CD14-positive monocyte (primary cell): ENCODE measurements at regions not wholly inside any gene's neighbourhood (a gene's known extent, or its start where the extent isn't known, plus 50 kb on each side); places are given as distances from the start of the nearest gene placed in this dataset.

Source experiments
- DNase-seq, 3 donors: peaks; one replicate each; pipeline ENCODE4 v3.0.0-alpha.2; 2011 to 2022
- H2AFZ ChIP-seq: 2 replicates; pipeline ENCODE4 v1.6.0; 2012; ENCODE audit warnings: mild to moderate bottlenecking, low read depth, low read length, inconsistent platforms; ENCODE audit not compliant: insufficient read depth, poor library complexity, severe bottlenecking
- H3K27ac ChIP-seq, 2 donors: 1 replicate in 1 of 2; 2 replicates in 1 of 2; pipeline ENCODE4 v1.5.1; 2012 to 2013; ENCODE audit warnings: low read length in 2 of 2, control low read depth in 1 of 2, inconsistent platforms in 1 of 2, low read depth in 1 of 2, mild to moderate bottlenecking in 1 of 2
- H3K27me3 ChIP-seq, 2 donors: one replicate each; pipeline versions ENCODE4 v1.6.0 to v1.6.1; 2011 to 2013; ENCODE audit warnings: low read length in 2 of 2; ENCODE audit not compliant: control insufficient read depth in 2 of 2, insufficient read depth in 2 of 2
- H3K36me3 ChIP-seq, 2 donors: replicated peaks in 1 of 2; 1 replicate in 1 of 2; 2 replicates in 1 of 2; pipeline versions ENCODE4 v1.5.1 to v1.6.1; 2012 to 2013; ENCODE audit warnings: low read length in 2 of 2, control low read depth in 1 of 2, inconsistent platforms in 1 of 2, mild to moderate bottlenecking in 1 of 2; ENCODE audit not compliant: insufficient read depth in 2 of 2, control insufficient read depth in 1 of 2
- H3K4me1 ChIP-seq, 2 donors: 1 replicate in 1 of 2; 2 replicates in 1 of 2; pipeline versions ENCODE4 v1.5.1 to v1.6.1; 2012 to 2013; ENCODE audit warnings: low read length in 2 of 2, control low read depth in 1 of 2, inconsistent platforms in 1 of 2, mild to moderate bottlenecking in 1 of 2, moderate library complexity in 1 of 2; ENCODE audit not compliant: insufficient read depth in 2 of 2, control insufficient read depth in 1 of 2
- H3K4me2 ChIP-seq: replicated peaks from 2 replicates; pipeline ENCODE3; 2012; ENCODE audit warnings: low read length, moderate library complexity, mild to moderate bottlenecking; ENCODE audit not compliant: poor library complexity, severe bottlenecking; ENCODE audit errors: extremely low read depth
- H3K4me3 ChIP-seq, 3 experiments: fragments of 200-600 bp in 1 of 3; sonication (generic) in 1 of 3; replicated peaks in 1 of 3; 1 replicate in 2 of 3; 2 replicates in 1 of 3; pipeline ENCODE4 v1.5.1; 2011 to 2013; ENCODE audit warnings: low read length in 3 of 3, mild to moderate bottlenecking in 3 of 3, control low read depth in 2 of 3, low read depth in 2 of 3, inconsistent platforms in 1 of 3, moderate library complexity in 1 of 3
- H3K79me2 ChIP-seq: 2 replicates; pipeline ENCODE4 v1.6.0; 2012; ENCODE audit warnings: mild to moderate bottlenecking, control low read depth, inconsistent platforms, low read length, moderate library complexity; ENCODE audit not compliant: insufficient read depth
- H3K9ac ChIP-seq: 2 replicates; pipeline ENCODE4 v1.6.0; 2017; ENCODE audit warnings: low read length, mild to moderate bottlenecking; ENCODE audit not compliant: insufficient read depth, poor library complexity, severe bottlenecking
- H3K9me3 ChIP-seq, 2 donors: replicated peaks in 1 of 2; 1 replicate in 1 of 2; 2 replicates in 1 of 2; pipeline versions ENCODE4 v1.5.1 to v1.6.1; 2012 to 2013; ENCODE audit warnings: low read length in 2 of 2, control low read depth in 1 of 2; ENCODE audit not compliant: control insufficient read depth in 1 of 2, insufficient read depth in 1 of 2
- H4K20me1 ChIP-seq: 2 replicates; pipeline ENCODE4 v1.6.0; 2012; ENCODE audit warnings: mild to moderate bottlenecking, low read length, control low read depth, moderate library complexity; ENCODE audit not compliant: insufficient read depth
- H3K27ac Mint-ChIP-seq, 7 donors: one replicate each; pipeline ENCODE4 v1.8.0; 2020; ENCODE audit warnings: mild to moderate bottlenecking in 7 of 7, mixed read lengths in 7 of 7, moderate library complexity in 6 of 7, inconsistent platforms in 2 of 7
- H3K27me3 Mint-ChIP-seq, 3 donors: one replicate each; pipeline ENCODE4 v1.8.0; 2021 to 2022; ENCODE audit warnings: low read depth in 3 of 3, mild to moderate bottlenecking in 3 of 3, mixed read lengths in 3 of 3, moderate library complexity in 3 of 3, inconsistent platforms in 1 of 3
- H3K36me3 Mint-ChIP-seq, 2 donors: one replicate each; pipeline ENCODE4 v1.8.0; 2020; ENCODE audit warnings: mixed read lengths in 2 of 2, inconsistent platforms in 1 of 2, mild to moderate bottlenecking in 1 of 2
- H3K4me1 Mint-ChIP-seq: one replicate; pipeline ENCODE4 v1.8.0; 2020; ENCODE audit warnings: mild to moderate bottlenecking, mixed read lengths
- H3K4me3 Mint-ChIP-seq, 2 donors: one replicate each; pipeline ENCODE4 v1.8.0; 2020; ENCODE audit warnings: mild to moderate bottlenecking in 2 of 2, mixed read lengths in 2 of 2, moderate library complexity in 1 of 2
- H3K9me3 Mint-ChIP-seq, 7 donors: one replicate each; pipeline ENCODE4 v1.8.0; 2020 to 2022; ENCODE audit warnings: mixed read lengths in 7 of 7, mild to moderate bottlenecking in 6 of 7, moderate library complexity in 6 of 7, inconsistent platforms in 2 of 7
- WGBS: methylation state at CpG from one replicate; pipeline ENCODE4 v1.1.5; 2013; ENCODE audit warnings: missing lambda C conversion rate; ENCODE audit not compliant: insufficient coverage; 5-methylcytosine and 5-hydroxymethylcytosine counted together
- intact Hi-C, 2 donors: fragments of 100-400 bp; cut with micrococcal nuclease; formaldehyde crosslinking; loops; one replicate each; pipeline versions ENCODE4 v1.15.0 to v1.15.1; 2023
- TF ChIP-seq, protein P1 (sequence below): fragments of 200-600 bp; IDR thresholded peaks from one replicate; pipeline ENCODE4 v1.8.0; 2022; ENCODE audit warnings: antibody characterized with exemption, mild to moderate bottlenecking

- Histone ChIP-seq H2AFZ (no peak overlapping the region), H3K36me3 (no peaks in the 10 kb centered on the region), H3K27ac (no peak overlapping the region), H4K20me1 (no peaks in the 10 kb centered on the region), H3K27me3 (peaks cover 0 to 2% of the 10 kb centered on the region in 2 donors), H3K79me2 (no peaks in the 10 kb centered on the region), H3K4me2 (no peak overlapping the region), H3K9ac (no peak overlapping the region), H3K4me1 (no peaks in the 10 kb centered on the region), H3K9me3 (no peaks in the 10 kb centered on the region), H3K4me3 (no peak overlapping the region)
- H3K27me3 Mint-ChIP-seq: peaks cover 1 to 6% (median 6%) of the 10 kb centered on the region in 3 donors
- H3K4me3 Mint-ChIP-seq: no peak overlapping the region
- no peak for DNase-seq
- H3K36me3 Mint-ChIP-seq: no peaks in the 10 kb centered on the region
- H3K9me3 Mint-ChIP-seq: no peaks in the 10 kb centered on the region
- TF ChIP-seq, protein P1, sequence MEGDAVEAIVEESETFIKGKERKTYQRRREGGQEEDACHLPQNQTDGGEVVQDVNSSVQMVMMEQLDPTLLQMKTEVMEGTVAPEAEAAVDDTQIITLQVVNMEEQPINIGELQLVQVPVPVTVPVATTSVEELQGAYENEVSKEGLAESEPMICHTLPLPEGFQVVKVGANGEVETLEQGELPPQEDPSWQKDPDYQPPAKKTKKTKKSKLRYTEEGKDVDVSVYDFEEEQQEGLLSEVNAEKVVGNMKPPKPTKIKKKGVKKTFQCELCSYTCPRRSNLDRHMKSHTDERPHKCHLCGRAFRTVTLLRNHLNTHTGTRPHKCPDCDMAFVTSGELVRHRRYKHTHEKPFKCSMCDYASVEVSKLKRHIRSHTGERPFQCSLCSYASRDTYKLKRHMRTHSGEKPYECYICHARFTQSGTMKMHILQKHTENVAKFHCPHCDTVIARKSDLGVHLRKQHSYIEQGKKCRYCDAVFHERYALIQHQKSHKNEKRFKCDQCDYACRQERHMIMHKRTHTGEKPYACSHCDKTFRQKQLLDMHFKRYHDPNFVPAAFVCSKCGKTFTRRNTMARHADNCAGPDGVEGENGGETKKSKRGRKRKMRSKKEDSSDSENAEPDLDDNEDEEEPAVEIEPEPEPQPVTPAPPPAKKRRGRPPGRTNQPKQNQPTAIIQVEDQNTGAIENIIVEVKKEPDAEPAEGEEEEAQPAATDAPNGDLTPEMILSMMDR: no peak
- WGBS: 86% methylated on average over 1 of the region's 1 CpG
- H3K4me1 Mint-ChIP-seq: no peaks in the 10 kb centered on the region
- intact Hi-C loops: no loop called here
- no peak overlapping the region for H3K27ac Mint-ChIP-seq
These were observed 130.5 kb downstream of the FOXB1 start for GRCh38 chr15:60134609-60135008.

DNA sequence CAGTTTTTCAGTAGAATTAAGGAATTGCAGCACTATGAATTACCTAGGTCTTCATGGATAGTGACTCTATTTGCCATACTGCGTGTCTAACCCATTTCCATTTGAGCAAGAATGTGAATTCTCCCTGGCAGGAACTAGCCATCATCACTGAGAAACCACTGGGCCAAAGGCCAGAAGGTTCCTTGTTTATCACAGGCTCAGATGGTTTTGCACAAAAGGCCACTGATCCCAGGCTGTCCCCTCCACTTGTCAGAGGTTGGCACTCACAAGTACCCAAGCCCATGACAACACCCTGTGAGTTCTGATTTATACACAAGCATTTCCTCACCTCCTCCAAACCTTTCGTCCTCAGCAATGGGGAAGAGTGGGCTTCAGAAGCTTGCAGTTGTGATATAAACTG is 131.8 kb downstream of the FOXB1 start:
- H3K4me1 Mint-ChIP-seq: no peaks in the 10 kb centered on the region
- intact Hi-C loops: no loop called here
- WGBS: 100% methylated on average over 1 of the region's 2 CpGs
- no peaks in the 10 kb centered on the region for H3K36me3 Mint-ChIP-seq
- H3K27me3 Mint-ChIP-seq: peaks cover 1 to 8% (median 4%) of the 10 kb centered on the region in 3 donors
- no peak overlapping the region for H3K27ac ChIP-seq
- peaks cover 0 to 2% of the 10 kb centered on the region in 2 donors for H3K27me3 ChIP-seq
- H3K27ac Mint-ChIP-seq: no peak overlapping the region
- H3K36me3 ChIP-seq: no peaks in the 10 kb centered on the region
- no peak for DNase-seq
- H3K4me1 ChIP-seq: no peaks in the 10 kb centered on the region
- H3K4me3 Mint-ChIP-seq: no peak overlapping the region
- no peak overlapping the region for H3K4me2 ChIP-seq
- TF ChIP-seq, protein P1: no peak
- H3K9me3 Mint-ChIP-seq: no peaks in the 10 kb centered on the region
- H3K4me3 ChIP-seq: no peak overlapping the region
- no peak overlapping the region for H3K9ac ChIP-seq
- no peaks in the 10 kb centered on the region for H3K79me2 ChIP-seq
- no peak overlapping the region for H2AFZ ChIP-seq
- no peaks in the 10 kb centered on the region for H4K20me1 ChIP-seq
- H3K9me3 ChIP-seq: no peaks in the 10 kb centered on the region
